DOHH2 (cell line): ENCODE measurements at regions not wholly inside any gene's neighbourhood (a gene's known extent, or its start where the extent isn't known, plus 50 kb on each side); places are given as distances from the start of the nearest gene placed in this dataset.

Source experiments
- H3F3A ChIP-seq: fragments of 200-600 bp; sonication (generic), shearing (Covaris generic); 2 replicates; pipeline ENCODE4 v1.6.0; 2016; ENCODE audit warnings: antibody characterized with exemption, mild to moderate bottlenecking; ENCODE audit not compliant: control insufficient read depth, insufficient read depth
- H3K27ac ChIP-seq: fragments of 200-600 bp; sonication (generic); 2 replicates; pipeline ENCODE4 v1.5.1; 2014; ENCODE audit warnings: low read depth, mild to moderate bottlenecking, low read length, moderate library complexity
- H3K27me3 ChIP-seq: fragments of 200-600 bp; sonication (generic); 2 replicates; pipeline ENCODE4 v1.6.1; 2014; ENCODE audit warnings: mild to moderate bottlenecking, low read length, mixed read lengths; ENCODE audit not compliant: control insufficient read depth
- H3K36me3 ChIP-seq: fragments of 200-600 bp; sonication (generic); 2 replicates; pipeline ENCODE4 v1.6.1; 2014; ENCODE audit warnings: mild to moderate bottlenecking, low read length, moderate library complexity, mixed read lengths; ENCODE audit not compliant: control insufficient read depth
- H3K4me1 ChIP-seq: fragments of 200-600 bp; sonication (generic); 2 replicates; pipeline ENCODE4 v1.6.1; 2014; ENCODE audit warnings: mild to moderate bottlenecking, low read length, mixed read lengths; ENCODE audit not compliant: control insufficient read depth
- H3K4me2 ChIP-seq: fragments of 200-600 bp; sonication (generic); 2 replicates; pipeline ENCODE4 v1.6.0; 2014; ENCODE audit warnings: mild to moderate bottlenecking, low read length, moderate library complexity
- H3K4me3 ChIP-seq: fragments of 200-600 bp; sonication (generic); 2 replicates; pipeline ENCODE4 v1.5.1; 2014; ENCODE audit warnings: mild to moderate bottlenecking, low read length, mixed read lengths
- H3K79me2 ChIP-seq: fragments of 200-600 bp; sonication (generic); 2 replicates; pipeline ENCODE4 v1.6.1; 2014; ENCODE audit warnings: mild to moderate bottlenecking, low read length, mixed read lengths; ENCODE audit not compliant: control insufficient read depth
- H3K9me2 ChIP-seq: fragments of 200-600 bp; sonication (generic); replicated peaks from 2 replicates; pipeline ENCODE4 v1.6.1; 2014; ENCODE audit warnings: mild to moderate bottlenecking, low read length, mixed read lengths; ENCODE audit not compliant: control insufficient read depth
- H3K9me3 ChIP-seq: fragments of 200-600 bp; sonication (generic); 2 replicates; pipeline ENCODE4 v1.6.1; 2014; ENCODE audit warnings: antibody characterized with exemption, low read length, mixed read lengths; ENCODE audit not compliant: control insufficient read depth, insufficient read depth
- H4K20me1 ChIP-seq: fragments of 200-600 bp; sonication (generic); 2 replicates; pipeline ENCODE4 v1.6.0; 2014; ENCODE audit warnings: low read depth, mild to moderate bottlenecking, antibody characterized with exemption, low read length, moderate library complexity; ENCODE audit not compliant: control insufficient read depth, insufficient read depth
- CTCF ChIP-seq: fragments of 200-600 bp; sonication (generic); IDR thresholded peaks from one replicate; pipeline ENCODE4 v1.5.1; 2014; ENCODE audit warnings: antibody characterized with exemption, mild to moderate bottlenecking, low read depth, low read length; ENCODE audit not compliant: poor library complexity, severe bottlenecking
- EZH2phosphoT487 ChIP-seq: fragments of 200-600 bp; sonication (generic); IDR thresholded peaks from 2 replicates; pipeline ENCODE4 v1.6.1; 2017; ENCODE audit warnings: borderline replicate concordance, mild to moderate bottlenecking, antibody characterized with exemption, low read length, moderate library complexity, mixed read lengths

GRCh38 chr7:26441002-26441521 is 149.4 kb downstream of the SNX10 start:
- H3K4me2 ChIP-seq, result no peak overlapping the region

GRCh38 chr7:26441611-26442277 is 150.1 kb downstream of the SNX10 start:
- H3K4me3 ChIP-seq, result no peak overlapping the region

More at GRCh38 chr7:26441002-26441521, 149.4 kb downstream of the SNX10 start:
- Histone ChIP-seq H3K9me2 (no peaks in the 10 kb centered on the region), H3K27ac (no peak overlapping the region), H3K4me3 (no peak overlapping the region), H4K20me1 (no peaks in the 10 kb centered on the region), H3K79me2 (no peaks in the 10 kb centered on the region), H3K9me3 (no peaks in the 10 kb centered on the region), H3F3A (no peaks in the 10 kb centered on the region), H3K36me3 (no peaks in the 10 kb centered on the region), H3K4me1 (peaks cover 11% of the 10 kb centered on the region), H3K27me3 (no peaks in the 10 kb centered on the region)
- no peak for TF ChIP-seq CTCF
- no peak for TF ChIP-seq EZH2phosphoT487

GRCh38 chr7:26443006-26443405 is 151.3 kb downstream of the SNX10 start:
- Histone ChIP-seq H3F3A (no peaks in the 10 kb centered on the region), H4K20me1 (no peaks in the 10 kb centered on the region), H3K27me3 (peaks cover 3% of the 10 kb centered on the region; the same call in 1 of the 2 replicates), H3K79me2 (no peaks in the 10 kb centered on the region), H3K4me2 (no peak overlapping the region), H3K4me3 (no peak overlapping the region), H3K9me3 (no peaks in the 10 kb centered on the region), H3K9me2 (no peaks in the 10 kb centered on the region), H3K27ac (no peak overlapping the region), H3K36me3 (no peaks in the 10 kb centered on the region), H3K4me1 (peaks cover 11% of the 10 kb centered on the region)
- no peak for TF ChIP-seq EZH2phosphoT487
- no peak for TF ChIP-seq CTCF

More at GRCh38 chr7:26441611-26442277, 150.1 kb downstream of the SNX10 start:
- H3K27ac ChIP-seq, result no peak overlapping the region
- no peaks in the 10 kb centered on the region for H3K27me3 ChIP-seq
- H3K9me3 ChIP-seq, result no peaks in the 10 kb centered on the region
- H3F3A ChIP-seq, result no peaks in the 10 kb centered on the region
- no peaks in the 10 kb centered on the region for H3K36me3 ChIP-seq
- TF ChIP-seq EZH2phosphoT487 (no peak), CTCF (no peak)
- peaks cover 11% of the 10 kb centered on the region for H3K4me1 ChIP-seq
- H3K9me2 ChIP-seq, result no peaks in the 10 kb centered on the region
- no peaks in the 10 kb centered on the region for H3K79me2 ChIP-seq
- H3K4me2 ChIP-seq, result no peak overlapping the region
- no peaks in the 10 kb centered on the region for H4K20me1 ChIP-seq
